Central memory CD8-positive, alpha-beta T cell (primary cell): ENCODE measurements at regions not wholly inside any gene's neighbourhood (a gene's known extent, or its start where the extent isn't known, plus 50 kb on each side); places are given as distances from the start of the nearest gene placed in this dataset.

Experiments
- ATAC-seq: fragments of 150-1000 bp; cut with Tn5 transposase; replicated peaks from 2 replicates; pipeline ENCODE4 v1.10.0; 2022; ENCODE audit warnings: mild to moderate bottlenecking, moderate FRiP score, moderate number of reproducible peaks; ENCODE audit not compliant: poor library complexity, severe bottlenecking; ENCODE audit errors: extremely low read depth
- DNase-seq, 2 donors: peaks; one replicate each; pipeline ENCODE4 v3.0.0; 2021; ENCODE audit warnings: low spot score in 2 of 2
- H3K27ac Mint-ChIP-seq: one replicate; pipeline ENCODE4 v1.8.0; 2022; ENCODE audit warnings: low read depth, mild to moderate bottlenecking, moderate library complexity, mixed read lengths
- H3K27me3 Mint-ChIP-seq: one replicate; pipeline ENCODE4 v1.8.0; 2022; ENCODE audit warnings: mixed read lengths
- H3K36me3 Mint-ChIP-seq: one replicate; pipeline ENCODE4 v1.8.0; 2022; ENCODE audit warnings: mild to moderate bottlenecking, moderate library complexity, mixed read lengths; ENCODE audit not compliant: insufficient read depth
- H3K4me1 Mint-ChIP-seq: one replicate; pipeline ENCODE4 v1.8.0; 2022; ENCODE audit warnings: mixed read lengths
- H3K4me3 Mint-ChIP-seq: one replicate; pipeline ENCODE4 v1.8.0; 2022; ENCODE audit warnings: mild to moderate bottlenecking, moderate library complexity, mixed read lengths
- H3K9me3 Mint-ChIP-seq: one replicate; pipeline ENCODE4 v1.8.0; 2022; ENCODE audit warnings: mixed read lengths

DNA sequence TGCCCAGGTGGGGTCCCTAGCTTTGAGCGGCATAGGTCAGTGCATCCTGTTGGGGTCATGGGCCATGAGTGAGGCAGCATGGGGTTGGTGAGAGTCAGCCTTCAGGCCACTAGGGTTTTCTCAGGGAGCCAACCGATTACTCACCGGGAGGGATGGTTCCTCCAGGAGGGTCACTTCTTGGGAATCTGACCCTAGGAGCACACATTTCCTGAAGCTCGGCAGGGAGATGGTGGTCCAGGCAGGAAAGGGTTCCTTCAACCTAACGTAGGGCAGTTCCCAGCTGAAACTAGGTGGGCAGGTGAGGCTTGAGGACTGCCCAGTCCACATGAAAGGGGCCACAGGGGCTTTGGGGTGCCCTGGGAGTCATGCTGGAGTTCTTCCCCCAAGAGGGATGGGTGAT lies 218.0 kb downstream of the UBE3A start:
- no peak for DNase-seq
- H3K4me1 Mint-ChIP-seq: no peaks in the 10 kb centered on the region
- H3K4me3 Mint-ChIP-seq: no peak overlapping the region
- no peaks in the 10 kb centered on the region for H3K36me3 Mint-ChIP-seq
- H3K9me3 Mint-ChIP-seq: peaks cover 4% of the 10 kb centered on the region
- H3K27me3 Mint-ChIP-seq: no peaks in the 10 kb centered on the region
- no peak overlapping the region for H3K27ac Mint-ChIP-seq
- no peak for ATAC-seq

DNA sequence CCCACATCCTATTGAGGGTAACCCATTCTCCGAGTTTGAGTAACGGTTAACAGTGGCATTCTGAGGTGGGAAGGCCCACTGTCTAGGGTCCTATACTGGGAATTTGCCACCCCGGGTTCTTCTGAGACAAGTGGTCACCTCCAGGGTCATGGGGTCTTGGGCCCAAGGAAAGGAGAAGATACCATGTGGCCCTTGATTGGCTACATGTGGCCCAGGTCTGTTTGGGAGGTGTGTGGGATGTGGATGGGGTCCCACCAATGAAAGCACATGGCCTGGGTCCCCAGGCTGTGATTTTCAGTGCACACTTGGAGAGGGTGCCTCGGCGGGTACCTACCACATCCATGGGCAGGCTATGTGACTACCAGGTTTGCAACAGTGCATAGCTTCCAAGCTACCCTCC lies 214.4 kb downstream of the UBE3A start:
- H3K9me3 Mint-ChIP-seq: peaks cover 4% of the 10 kb centered on the region
- no peaks in the 10 kb centered on the region for H3K36me3 Mint-ChIP-seq
- no peaks in the 10 kb centered on the region for H3K4me1 Mint-ChIP-seq
- DNase-seq (no peak), ATAC-seq (no peak)
- H3K27ac Mint-ChIP-seq: no peak overlapping the region
- no peaks in the 10 kb centered on the region for H3K27me3 Mint-ChIP-seq
- no peak overlapping the region for H3K4me3 Mint-ChIP-seq

DNA sequence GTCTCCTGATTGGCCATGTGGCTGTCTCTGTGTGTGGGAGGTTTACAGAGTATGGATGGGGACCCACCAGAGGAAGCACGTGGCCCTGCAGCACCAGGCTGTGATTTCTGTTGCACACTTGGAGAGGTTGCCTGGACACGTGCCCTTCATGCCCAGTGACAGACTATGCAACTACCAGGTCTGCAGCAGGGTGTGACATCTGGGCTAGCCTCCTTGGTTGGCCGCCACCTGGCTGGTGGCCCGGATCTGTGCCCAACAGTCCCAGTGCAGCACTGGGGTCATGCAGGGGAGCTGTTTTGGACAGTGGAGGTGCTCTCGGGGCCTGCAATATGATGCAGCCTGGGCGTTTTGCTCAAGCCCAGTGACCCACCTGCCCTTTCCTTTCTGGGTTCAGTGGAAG lies 212.5 kb downstream of the UBE3A start:
- Mint-ChIP-seq H3K4me3 (no peak overlapping the region), H3K36me3 (no peaks in the 10 kb centered on the region), H3K9me3 (no peaks in the 10 kb centered on the region), H3K4me1 (no peaks in the 10 kb centered on the region), H3K27me3 (no peaks in the 10 kb centered on the region), H3K27ac (no peak overlapping the region)
- no peak for ATAC-seq
- no peak for DNase-seq

DNA sequence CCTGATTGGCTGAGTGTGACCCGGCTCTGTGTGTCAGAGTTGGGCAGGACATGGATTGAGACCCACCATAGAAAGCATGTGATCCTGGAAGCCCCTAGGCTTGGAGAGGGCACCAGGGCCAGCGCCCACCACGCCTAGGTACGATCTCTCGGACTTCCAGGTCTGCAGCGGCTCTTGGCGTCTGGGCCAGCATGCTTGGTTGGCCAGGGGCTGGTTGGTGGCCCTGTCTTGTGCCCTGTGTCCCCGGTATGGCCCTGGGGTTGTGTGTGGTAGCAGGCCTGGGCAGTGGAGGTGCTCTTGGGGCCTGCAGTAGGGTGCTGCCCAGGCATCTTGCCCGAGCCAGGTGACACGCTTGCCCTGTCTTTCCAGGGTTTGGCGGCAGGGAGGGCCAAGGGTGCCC lies 210.6 kb downstream of the UBE3A start:
- H3K27ac Mint-ChIP-seq: no peak overlapping the region
- H3K27me3 Mint-ChIP-seq: no peaks in the 10 kb centered on the region
- no peak for ATAC-seq
- no peaks in the 10 kb centered on the region for H3K4me1 Mint-ChIP-seq
- H3K4me3 Mint-ChIP-seq: no peak overlapping the region
- no peaks in the 10 kb centered on the region for H3K36me3 Mint-ChIP-seq
- no peak for DNase-seq
- no peaks in the 10 kb centered on the region for H3K9me3 Mint-ChIP-seq

DNA sequence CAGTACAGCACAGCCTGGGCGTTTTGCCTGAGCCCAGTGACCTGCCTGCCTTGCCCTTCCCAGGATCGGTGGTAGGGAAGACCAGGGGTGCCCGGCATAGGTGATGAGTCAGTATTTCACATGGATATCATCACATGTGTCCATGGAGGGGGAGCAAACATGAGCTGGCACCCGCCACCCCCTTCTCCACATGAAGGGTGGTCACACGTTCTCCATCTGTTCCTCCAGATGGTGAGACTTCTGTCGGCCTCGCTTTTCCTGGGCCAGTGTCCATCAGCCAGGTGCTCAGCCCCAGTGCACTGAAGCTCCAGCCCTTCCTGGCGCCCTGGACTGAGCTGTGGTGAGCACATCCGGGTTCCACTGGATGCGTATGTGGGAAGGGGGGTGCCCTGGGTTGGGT lies 208.4 kb downstream of the UBE3A start:
- Mint-ChIP-seq H3K36me3 (no peaks in the 10 kb centered on the region), H3K9me3 (peaks cover 5% of the 10 kb centered on the region), H3K4me1 (no peaks in the 10 kb centered on the region), H3K4me3 (no peak overlapping the region), H3K27me3 (no peaks in the 10 kb centered on the region), H3K27ac (no peak overlapping the region)
- no peak for ATAC-seq
- no peak for DNase-seq

DNA sequence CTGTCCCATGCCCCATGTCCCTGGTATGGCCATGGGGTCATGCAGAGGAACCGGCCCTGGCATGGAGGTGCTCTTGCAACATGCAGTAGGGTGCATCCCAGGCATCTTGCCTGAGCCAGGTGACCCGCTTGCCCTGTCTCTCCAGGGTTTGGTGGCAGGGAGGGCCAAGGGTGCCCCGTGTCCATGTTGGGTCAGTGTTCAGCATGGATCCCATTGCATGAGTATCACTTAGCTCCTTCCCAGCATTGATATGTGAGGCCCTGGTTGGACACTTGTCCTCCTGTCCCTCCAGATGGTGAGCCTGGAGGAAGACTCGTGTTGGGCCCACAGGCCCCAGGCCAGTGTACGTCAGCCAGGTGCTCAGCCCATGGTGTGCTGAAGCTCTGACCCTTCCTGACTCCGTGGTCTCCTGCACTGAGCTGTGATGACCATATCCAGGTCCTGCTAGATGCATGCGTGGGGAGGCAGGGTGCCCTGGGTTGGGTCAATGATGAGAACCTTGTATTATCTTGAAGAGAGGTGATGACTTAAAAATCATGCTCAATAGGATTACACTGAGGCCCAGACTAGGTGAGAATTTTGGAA lies 205.0 kb downstream of the UBE3A start:
- H3K4me3 Mint-ChIP-seq: no peak overlapping the region
- no peak for ATAC-seq
- no peaks in the 10 kb centered on the region for H3K36me3 Mint-ChIP-seq
- peaks cover 5% of the 10 kb centered on the region for H3K9me3 Mint-ChIP-seq
- H3K4me1 Mint-ChIP-seq: no peaks in the 10 kb centered on the region
- no peak for DNase-seq
- H3K27me3 Mint-ChIP-seq: no peaks in the 10 kb centered on the region
- H3K27ac Mint-ChIP-seq: no peak overlapping the region

DNA sequence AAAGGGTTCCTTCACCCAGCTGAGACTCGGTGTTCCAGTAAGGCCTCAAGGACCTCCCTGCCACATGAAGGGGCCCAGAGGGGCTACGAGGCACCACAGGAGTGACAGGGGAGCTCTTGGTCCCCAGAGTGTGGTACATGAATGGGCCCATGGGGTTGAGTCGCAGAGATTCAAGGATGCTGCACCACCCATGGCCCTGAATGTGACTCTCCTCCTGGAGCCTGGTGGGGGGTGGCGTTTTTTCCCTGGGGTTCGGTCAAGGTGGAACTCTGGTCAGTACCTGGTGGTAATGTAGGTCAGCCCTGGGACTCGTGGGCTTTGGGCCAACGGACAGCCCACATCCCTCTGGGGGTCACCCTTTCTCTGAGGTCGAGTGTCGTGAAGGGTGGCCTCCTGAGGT lies 204.0 kb downstream of the UBE3A start:
- Mint-ChIP-seq H3K36me3 (no peaks in the 10 kb centered on the region), H3K4me1 (no peaks in the 10 kb centered on the region), H3K27me3 (no peaks in the 10 kb centered on the region), H3K27ac (no peak overlapping the region), H3K9me3 (peaks cover 5% of the 10 kb centered on the region), H3K4me3 (no peak overlapping the region)
- no peak for DNase-seq
- no peak for ATAC-seq

DNA sequence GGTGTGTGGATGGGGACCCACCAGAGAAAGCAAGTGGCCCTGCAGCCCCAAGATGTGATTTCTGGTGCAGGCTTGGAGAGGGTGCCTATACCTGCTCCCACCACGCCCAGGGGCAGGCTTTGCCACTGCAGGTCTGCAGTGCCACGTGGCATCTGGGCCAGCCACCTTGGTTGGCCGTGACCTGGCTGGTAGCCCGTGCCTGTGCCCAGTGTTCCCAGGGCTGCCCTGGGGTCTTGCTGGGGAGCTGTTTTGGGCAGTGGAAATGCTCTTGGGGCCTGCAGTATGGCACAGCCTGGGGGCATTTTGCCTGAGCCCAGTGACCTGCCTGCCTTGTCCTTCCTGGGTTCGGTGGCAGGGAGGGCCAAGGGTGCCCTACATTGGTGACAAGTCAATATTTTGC lies 203.4 kb downstream of the UBE3A start:
- Mint-ChIP-seq H3K4me3 (no peak overlapping the region), H3K27ac (no peak overlapping the region), H3K27me3 (no peaks in the 10 kb centered on the region), H3K4me1 (no peaks in the 10 kb centered on the region), H3K9me3 (peaks cover 5% of the 10 kb centered on the region), H3K36me3 (no peaks in the 10 kb centered on the region)
- ATAC-seq: no peak
- no peak for DNase-seq

DNA sequence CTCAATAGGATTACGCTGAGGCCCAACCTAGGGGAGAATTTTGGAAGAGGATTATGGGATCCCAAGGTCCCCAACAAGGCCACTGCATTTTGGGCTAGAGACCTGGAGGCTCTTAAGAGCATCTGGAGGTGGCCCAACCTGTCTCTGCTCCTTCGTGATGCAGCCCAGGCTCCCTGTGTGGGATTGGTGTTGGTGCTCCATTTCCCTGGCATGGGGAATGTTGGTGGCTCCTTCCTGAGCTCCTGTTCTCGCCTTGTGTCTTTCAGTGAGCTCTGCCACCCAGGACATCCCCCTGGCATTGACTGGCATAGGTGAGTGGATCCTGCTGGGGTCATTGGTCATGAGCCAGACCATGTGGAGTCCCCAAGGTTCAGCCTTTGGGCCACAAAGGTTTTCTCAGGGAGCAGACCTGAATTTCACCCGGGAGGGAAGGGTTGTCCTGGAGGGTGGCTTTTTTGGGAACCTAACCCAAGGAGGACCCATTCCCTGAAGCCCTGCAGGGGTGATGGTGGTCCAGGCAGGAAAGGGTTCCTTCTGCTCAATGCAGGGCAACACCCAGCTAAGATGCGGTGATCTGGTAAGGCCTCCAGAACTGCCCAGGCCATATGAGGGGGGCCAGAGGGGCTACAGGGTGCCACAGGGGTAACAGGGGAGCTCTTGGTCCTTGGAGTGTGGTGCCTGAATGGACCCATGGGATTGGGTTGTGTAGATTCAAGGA lies 202.5 kb downstream of the UBE3A start:
- Mint-ChIP-seq H3K36me3 (no peaks in the 10 kb centered on the region), H3K27me3 (no peaks in the 10 kb centered on the region), H3K27ac (no peak overlapping the region), H3K4me1 (no peaks in the 10 kb centered on the region), H3K9me3 (peaks cover 5% of the 10 kb centered on the region), H3K4me3 (no peak overlapping the region)
- ATAC-seq (no peak), DNase-seq (no peak)

DNA sequence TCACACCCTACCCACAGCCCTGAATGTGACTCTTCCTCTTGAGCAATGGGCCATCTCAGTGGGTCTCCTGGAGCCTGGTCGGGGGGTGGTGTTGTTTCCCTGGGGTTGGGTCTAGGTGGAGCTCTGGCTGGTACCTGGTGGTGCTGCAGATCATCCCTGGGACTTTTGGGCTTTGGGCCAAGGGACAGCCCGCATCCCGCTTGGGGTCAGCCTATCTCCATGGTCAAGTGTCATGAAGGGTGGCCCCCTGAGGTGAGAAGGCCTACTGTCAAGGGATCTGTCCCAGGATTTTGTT lies 202.0 kb downstream of the UBE3A start:
- DNase-seq: no peak
- no peak overlapping the region for H3K27ac Mint-ChIP-seq
- no peaks in the 10 kb centered on the region for H3K36me3 Mint-ChIP-seq
- no peaks in the 10 kb centered on the region for H3K27me3 Mint-ChIP-seq
- no peak overlapping the region for H3K4me3 Mint-ChIP-seq
- no peak for ATAC-seq
- no peaks in the 10 kb centered on the region for H3K4me1 Mint-ChIP-seq
- peaks cover 5% of the 10 kb centered on the region for H3K9me3 Mint-ChIP-seq

DNA sequence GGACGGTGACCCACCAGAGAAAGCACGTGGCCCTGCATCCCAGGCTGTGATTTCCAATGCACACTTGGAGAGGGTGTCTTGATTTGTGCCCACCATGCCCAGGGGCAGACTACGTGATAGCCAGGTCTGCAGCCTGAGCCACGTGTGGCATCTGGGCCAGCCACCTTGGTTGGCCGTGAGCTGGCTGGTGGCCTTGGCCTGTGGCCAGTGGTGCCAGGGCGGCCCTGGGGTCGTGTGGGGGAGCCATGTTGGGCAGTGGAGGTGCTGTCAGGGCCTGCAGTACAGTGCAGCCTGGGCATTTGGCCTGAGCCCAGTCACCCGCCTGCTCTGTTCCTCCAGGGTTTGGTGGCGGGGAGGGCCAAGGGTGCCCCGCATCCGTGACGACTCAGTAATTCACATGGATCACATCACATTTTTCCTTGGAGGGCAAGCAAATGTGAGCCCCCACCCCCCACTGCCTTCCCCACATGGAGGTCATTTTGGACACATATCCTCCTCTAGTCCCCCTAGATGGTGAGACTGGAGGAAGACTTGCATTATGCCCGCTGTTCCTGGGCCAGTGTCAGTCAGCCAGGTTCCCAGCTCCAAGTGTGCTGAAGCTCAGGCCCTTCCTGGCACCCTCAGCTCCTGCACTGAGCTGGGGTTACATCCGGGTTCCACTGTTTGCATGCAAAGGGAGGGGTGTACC lies 201.4 kb downstream of the UBE3A start:
- H3K9me3 Mint-ChIP-seq: peaks cover 5% of the 10 kb centered on the region
- no peaks in the 10 kb centered on the region for H3K36me3 Mint-ChIP-seq
- H3K4me3 Mint-ChIP-seq: no peak overlapping the region
- no peaks in the 10 kb centered on the region for H3K4me1 Mint-ChIP-seq
- DNase-seq: no peak
- H3K27me3 Mint-ChIP-seq: no peaks in the 10 kb centered on the region
- no peak for ATAC-seq
- H3K27ac Mint-ChIP-seq: no peak overlapping the region

DNA sequence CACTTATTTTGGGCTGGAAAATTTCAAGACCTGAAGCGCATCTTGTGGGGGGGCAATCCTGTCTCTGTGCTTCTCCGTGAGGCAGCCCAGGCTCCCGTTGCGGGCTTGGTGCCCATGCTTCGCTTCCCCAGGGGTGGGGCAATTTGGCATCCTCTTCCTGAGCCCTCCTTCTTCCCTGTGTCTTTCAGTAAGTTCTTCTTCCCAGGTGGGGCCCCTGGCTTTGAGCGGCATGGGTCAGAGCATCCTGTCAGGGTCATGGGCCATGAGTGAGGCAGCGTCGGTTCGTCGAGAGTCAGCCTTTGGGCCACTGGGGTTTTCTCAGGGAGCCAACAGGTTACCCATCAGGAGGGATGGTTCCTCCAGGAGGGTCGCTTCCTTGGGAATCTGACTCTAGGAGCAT lies 200.7 kb downstream of the UBE3A start:
- no peak for ATAC-seq
- DNase-seq: no peak
- Mint-ChIP-seq H3K4me1 (no peaks in the 10 kb centered on the region), H3K4me3 (no peak overlapping the region), H3K27me3 (no peaks in the 10 kb centered on the region), H3K36me3 (no peaks in the 10 kb centered on the region), H3K27ac (no peak overlapping the region), H3K9me3 (peaks cover 5% of the 10 kb centered on the region)

DNA sequence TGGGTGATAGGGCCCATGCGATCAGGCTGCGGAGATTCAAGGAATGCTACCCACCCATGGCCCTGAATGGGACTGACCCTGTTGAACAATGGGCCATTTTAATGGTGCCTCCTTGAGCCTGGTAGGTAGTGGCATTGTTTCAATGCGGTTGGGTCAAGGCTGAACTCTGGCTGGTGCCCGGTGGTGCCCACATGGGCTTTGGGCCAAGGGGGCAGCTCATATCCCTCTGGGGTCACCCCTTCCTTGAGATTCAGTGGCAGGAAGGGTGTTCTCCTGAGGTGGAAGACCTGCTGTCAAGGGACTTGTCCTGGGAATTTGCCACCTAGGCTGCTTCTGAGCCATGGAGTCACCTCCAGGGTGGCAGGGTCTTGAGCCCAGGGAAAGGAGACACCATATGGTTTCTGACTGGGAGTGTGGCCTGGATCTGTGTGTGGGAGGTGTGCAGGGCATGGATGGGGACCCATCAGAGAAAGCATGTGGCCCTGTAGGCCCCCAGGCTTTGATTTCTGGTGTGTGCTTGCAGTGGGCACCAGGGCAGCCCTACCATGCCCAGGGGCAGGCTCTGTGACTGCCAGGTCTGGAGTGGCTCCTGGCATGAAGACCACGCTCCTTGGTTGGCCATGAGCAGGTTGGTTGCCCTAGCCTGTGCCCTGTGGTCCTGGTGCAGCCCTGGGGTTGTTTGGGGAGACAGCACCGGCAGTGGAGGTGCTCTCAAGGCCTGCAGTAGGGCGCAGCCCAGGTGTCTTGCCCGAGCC lies 199.9 kb downstream of the UBE3A start:
- ATAC-seq (no peak), DNase-seq (no peak)
- no peak overlapping the region for H3K27ac Mint-ChIP-seq
- no peaks in the 10 kb centered on the region for H3K4me1 Mint-ChIP-seq
- H3K9me3 Mint-ChIP-seq: peaks cover 4% of the 10 kb centered on the region
- H3K27me3 Mint-ChIP-seq: no peaks in the 10 kb centered on the region
- no peaks in the 10 kb centered on the region for H3K36me3 Mint-ChIP-seq
- no peak overlapping the region for H3K4me3 Mint-ChIP-seq
